Right renal cortex interstitium (tissue), 3 donors: ENCODE measurements at regions not wholly inside any gene's neighbourhood (a gene's known extent, or its start where the extent isn't known, plus 50 kb on each side); places are given as distances from the start of the nearest gene placed in this dataset.

Experiments
- DNase-seq, 3 donors: peaks; one replicate each; pipeline ENCODE4 v3.0.0-alpha.2; 2013; ENCODE audit warnings: low read depth in 3 of 3, low spot score in 2 of 3

DNA sequence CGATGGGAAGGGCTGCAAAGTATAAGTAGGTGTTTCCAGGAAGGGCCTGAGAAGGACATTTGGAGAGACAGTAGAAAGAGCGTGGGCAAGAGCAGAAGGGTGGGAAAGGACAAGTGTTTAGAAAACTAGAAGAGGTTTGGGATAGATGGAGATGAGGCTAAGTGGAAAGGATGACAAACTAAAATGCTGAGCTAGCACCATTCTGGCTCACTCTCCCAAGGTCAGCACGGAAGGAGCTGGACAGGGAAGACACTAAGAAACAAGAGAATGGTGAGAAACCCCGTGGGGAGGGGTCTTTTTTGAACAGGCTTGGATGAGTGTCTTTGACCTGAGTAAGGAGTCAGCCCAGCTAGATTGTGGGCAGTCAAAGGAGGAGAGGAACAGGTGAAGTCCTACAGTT lies 286.0 kb downstream of the CDK5RAP2 start:
- DNase-seq, result no peak

- no peak for DNase-seq
Measured at GRCh38 chr9:120292606-120293005, 287.4 kb downstream of the CDK5RAP2 start.

DNA sequence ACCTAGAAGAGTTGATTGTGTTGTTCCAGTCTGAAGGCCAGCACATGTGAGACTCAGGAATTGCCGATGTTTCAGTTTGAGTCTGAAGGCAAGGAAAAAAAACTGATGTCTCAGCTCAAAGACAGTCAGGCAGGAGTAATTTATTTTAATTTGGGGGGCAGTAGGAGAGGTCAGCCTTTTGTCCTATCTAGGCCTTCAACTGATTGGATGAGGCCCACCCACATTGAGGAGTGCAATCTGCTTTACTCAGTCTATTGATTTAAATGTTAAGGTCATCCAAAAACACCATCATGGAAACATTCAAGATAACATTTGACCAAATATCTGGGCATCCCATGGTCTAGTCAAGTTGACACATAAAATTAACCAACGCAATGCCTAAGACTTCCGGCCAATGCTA lies 288.9 kb downstream of the CDK5RAP2 start:
- DNase-seq, result no peak

DNA sequence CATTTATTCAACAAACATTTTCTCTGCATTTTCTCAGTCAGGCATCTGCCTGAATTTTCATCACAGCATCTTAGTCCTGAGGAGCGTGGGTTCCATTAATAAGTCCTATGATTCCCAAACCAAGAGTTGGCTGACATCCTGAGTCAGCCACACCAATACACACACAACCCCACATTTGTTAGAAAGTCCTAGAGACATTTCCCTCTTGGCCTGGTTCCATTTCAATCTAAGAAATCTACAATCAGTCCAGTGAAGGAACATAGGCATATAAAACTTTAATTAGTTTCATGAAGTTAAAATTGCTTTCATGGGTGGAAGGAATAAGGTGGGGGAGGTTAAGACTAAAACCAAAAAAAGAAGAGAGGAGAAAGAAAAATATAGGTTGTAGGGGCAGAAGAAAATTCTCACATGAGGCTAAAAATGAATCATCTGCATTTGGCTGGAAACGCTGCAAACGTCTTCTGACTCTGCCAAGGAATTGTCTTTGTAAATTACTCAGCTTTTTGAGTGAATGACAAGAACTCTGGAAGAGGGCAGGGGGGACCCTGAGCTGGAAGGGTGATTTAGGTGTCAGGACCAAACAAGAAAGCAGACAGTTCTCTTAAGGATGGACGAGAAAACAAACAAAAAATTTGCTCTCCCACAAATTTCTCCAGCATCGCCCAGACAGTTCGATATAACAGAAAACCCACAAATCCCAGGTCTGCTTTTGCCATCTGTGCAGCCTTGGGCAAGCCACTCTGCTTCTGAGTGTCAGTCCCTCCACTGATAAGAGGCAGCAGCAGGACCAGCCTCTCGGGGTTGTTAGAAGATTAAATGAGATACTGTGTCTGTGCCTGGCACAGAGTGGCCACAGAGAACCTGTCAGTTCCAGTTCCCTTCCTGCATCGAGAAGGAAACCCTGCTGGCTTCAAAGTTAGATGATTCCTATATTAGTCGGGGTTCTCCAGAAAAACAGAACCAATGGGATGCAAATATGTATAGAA lies 289.7 kb downstream of the CDK5RAP2 start:
- DNase-seq, result no peak

DNA sequence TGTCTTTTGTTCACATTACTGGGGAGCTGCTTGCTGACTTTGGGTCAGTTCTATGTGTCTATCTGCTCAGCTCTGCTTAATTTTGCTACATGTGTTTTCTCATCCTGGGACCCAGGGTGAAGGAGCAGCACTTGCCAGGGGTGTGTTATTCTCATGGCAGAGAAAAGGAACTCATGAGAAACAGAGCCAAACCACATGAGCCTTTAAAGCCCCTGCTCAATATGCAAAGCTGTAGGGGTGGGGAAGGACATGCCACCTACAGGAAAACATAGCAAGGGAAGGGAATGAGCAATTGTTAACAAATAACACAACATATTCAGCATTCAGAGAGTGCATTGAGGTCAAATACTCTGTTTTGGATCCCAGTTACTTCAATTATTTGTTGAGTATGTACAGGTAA lies 290.9 kb downstream of the CDK5RAP2 start:
- DNase-seq, result no peak

GRCh38 chr9:120286530-120286929 lies 293.4 kb downstream of the CDK5RAP2 start:
- no peak for DNase-seq

- peak in 1 of 3 donors; percentile 1 for DNase-seq
Measured at GRCh38 chr9:120284821-120285220, 295.1 kb downstream of the CDK5RAP2 start.

DNA sequence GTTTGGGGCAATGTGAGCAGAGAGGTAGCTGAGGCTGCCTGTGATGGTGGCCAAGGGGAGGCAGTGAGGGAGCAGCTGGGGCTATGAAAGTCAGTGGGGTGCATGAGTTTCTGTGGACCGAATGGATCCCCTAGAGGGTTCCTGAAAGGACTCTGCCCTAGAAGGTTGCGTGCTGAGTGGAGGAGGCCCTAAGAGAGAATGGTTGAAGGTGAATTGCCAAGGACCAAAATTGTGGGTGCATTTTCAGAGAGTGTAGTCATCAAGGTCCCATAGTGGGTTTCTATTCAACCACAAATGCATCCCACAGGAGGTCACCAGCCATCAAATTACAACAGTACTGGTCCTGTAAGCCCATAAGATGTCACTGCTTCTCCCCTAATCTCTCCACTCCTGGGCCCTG lies 298.3 kb downstream of the CDK5RAP2 start:
- DNase-seq, result no peak

DNA sequence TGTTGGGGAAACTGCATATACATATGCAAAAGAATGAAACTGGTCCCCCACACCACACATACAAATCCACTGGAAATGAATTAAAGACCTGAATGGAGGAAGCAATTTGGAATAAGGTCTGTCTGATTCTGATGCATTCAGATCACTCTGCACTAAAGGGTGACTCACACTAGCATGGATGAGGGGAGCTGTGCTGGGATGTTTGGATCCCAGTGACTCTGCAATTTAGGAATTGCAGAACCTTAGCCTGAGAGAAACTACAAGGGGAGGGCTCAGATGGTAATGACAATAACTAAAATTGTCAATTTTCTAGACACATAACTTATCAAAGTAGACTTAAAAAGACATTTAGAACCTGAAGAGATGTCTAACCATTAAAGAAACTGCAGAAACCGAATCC lies 312.0 kb downstream of the CDK5RAP2 start:
- DNase-seq, result no peak

- no peak for DNase-seq
Measured at GRCh38 chr9:120265791-120266190, 314.2 kb downstream of the CDK5RAP2 start.

GRCh38 chr9:120264528-120264927 lies 315.4 kb downstream of the CDK5RAP2 start:
- DNase-seq, result no peak

GRCh38 chr9:120263836-120264235 lies 316.1 kb downstream of the CDK5RAP2 start:
- DNase-seq, result no peak

- DNase-seq, result no peak
Measured at GRCh38 chr9:120261419-120261818, 318.5 kb downstream of the CDK5RAP2 start.

- DNase-seq, result no peak
Measured at GRCh38 chr9:120259100-120259499, 320.9 kb downstream of the CDK5RAP2 start.

- DNase-seq, result no peak
Measured at GRCh38 chr9:120258096-120258495, 321.9 kb downstream of the CDK5RAP2 start.

DNA sequence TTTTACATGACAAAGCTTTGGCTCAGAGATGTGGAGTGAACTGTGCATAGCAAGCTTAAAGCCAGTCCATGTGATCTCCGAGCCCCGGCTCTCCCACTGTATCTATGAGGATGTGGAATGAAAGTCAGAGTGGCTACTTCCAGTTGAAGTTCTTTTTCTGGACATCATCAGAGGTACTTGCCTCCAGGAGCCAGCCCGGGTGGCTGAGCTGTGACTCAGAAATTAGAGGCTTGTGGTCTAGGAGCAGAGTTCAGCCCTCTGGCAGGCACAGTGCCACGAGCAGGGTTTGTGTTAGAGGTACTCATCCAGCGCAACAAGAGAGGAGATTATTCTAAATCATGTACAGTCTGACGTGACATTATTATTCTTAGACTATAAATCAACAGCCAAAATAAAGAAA lies 322.5 kb downstream of the CDK5RAP2 start:
- DNase-seq, result no peak

- no peak for DNase-seq
Measured at GRCh38 chr9:120256146-120256545, 323.8 kb downstream of the CDK5RAP2 start.

DNA sequence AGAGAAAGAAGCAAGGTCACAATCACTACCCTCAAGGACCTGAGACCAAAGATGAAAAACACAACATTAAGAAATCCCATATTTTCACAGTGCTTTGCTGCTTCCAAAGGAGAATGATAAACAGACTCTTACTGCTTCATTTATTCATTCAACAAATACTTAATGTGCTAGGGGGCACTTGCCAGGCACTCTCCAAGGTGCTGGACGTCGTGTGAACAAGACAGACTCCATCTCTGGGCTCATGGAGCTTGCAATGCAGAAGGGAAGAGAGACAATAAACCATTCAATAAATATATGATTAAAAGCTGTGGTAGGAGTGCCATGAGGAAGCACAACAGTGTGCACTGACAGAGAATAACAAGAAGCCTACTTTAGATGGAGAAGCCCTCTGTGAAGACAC lies 327.7 kb downstream of the CDK5RAP2 start:
- DNase-seq, result no peak

- DNase-seq, result no peak
Measured at GRCh38 chr9:120242116-120242811, 337.7 kb downstream of the CDK5RAP2 start.

- DNase-seq, result no peak
Measured at GRCh38 chr9:120236596-120236995, 343.4 kb downstream of the CDK5RAP2 start.

DNA sequence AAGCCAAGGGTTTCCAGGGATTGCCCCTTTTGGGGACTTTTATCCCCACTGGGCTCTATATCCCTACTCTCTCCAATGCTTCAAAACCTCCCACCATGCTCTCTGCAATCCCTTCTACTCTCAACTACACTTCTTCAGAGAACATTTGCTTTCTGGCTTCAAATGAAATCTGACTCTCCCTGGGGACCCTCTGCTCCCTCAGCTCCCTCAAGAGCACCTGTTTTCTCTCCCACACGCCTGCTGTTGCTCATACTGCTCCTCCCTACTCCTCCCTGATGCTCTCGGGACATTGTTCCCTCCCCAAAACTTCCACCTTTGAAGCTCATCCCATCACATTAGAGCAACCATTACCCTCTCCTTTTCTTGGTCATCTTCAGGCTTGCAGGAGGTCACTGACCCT lies 344.9 kb downstream of the CDK5RAP2 start:
- no peak for DNase-seq

DNA sequence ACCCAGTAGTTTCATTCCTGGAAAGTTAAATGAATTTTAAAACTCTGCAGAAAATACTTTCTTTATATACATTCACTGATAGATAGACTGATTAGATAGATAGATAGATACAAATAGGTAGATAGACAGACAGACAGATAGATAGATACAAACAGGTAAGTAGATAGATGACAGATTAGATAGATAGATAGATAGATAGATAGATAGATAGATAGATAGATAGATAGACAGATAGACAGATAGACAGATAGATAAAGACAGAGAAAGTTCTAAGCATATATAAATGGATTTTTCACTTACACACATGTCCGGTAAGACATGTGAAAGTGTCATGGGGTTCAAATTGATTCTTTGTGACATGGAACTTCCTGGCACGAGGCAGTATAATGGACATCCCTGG lies 349.7 kb downstream of the CDK5RAP2 start:
- DNase-seq, result no peak
